ENCODE measurements at regions not wholly inside any gene's neighbourhood (a gene's known extent, or its start where the extent isn't known, plus 50 kb on each side); places are given as distances from the start of the nearest gene placed in this dataset.
"Not testable (repeated sequence)": the region's sequence is repeated elsewhere in the genome, so short reads cannot be mapped to it uniquely, and the experiment has no call there.

- H3K27me3 ChIP-seq (ENCODE audit: insufficient read depth, low read length) = no peaks in the 10 kb centered on the region
- H4K20me1 ChIP-seq (ENCODE audit: insufficient read depth) = no peaks in the 10 kb centered on the region
- peaks cover 0 to 4% of the 10 kb centered on the region in 2 experiments; a peak in 1 of 4 replicates for H3K9me3 ChIP-seq (ENCODE audit: control insufficient read depth in 1 of 2, insufficient read depth in 1 of 2, low read depth in 1 of 2, low read length in 2 of 2)
- no TSS peak for BruUV-seq (replicated peaks)
- POLR2A ChIA-PET = no interaction called here
- no peaks in the 10 kb centered on the region for H3K4me1 ChIP-seq (ENCODE audit: control insufficient read depth in 1 of 2, insufficient read depth in 2 of 2, low read length in 2 of 2)
- H3K4me3 ChIP-seq (replicated peaks in 1 of 2; ENCODE audit: low read depth in 1 of 2, low read length in 2 of 2) = no peak overlapping the region
- DNase-seq (ENCODE audit: low read depth, low spot score) (no peak), ATAC-seq (no peak)
- RAD21 ChIA-PET (ENCODE audit: low non-redundant PET in 1 of 2, low total read pairs in 2 of 2, uncharacterized antibody in 2 of 2, unreplicated experiment in 2 of 2) = no interaction called here
- H3K9ac ChIP-seq (ENCODE audit: low read length) = no peak overlapping the region
- CTCF ChIA-PET = no interaction called here
- no peaks in the 10 kb centered on the region for H3K36me3 ChIP-seq (ENCODE audit: control insufficient read depth in 1 of 2, insufficient read depth in 2 of 2, low read length in 2 of 2)
- H3K4me2 ChIP-seq (ENCODE audit: low read length) = no peak overlapping the region
- no peak overlapping the region for H2AFZ ChIP-seq (ENCODE audit: low read depth, low read length, poor library complexity, severe bottlenecking)
- TF ChIP-seq SRF (IDR thresholded peaks at IDR 0.05; ENCODE audit: low read depth) (no peak), CTCF (IDR thresholded peaks at IDR 0.05 in 2 of 3, conservative IDR thresholded peaks at IDR 0.05 in 1 of 3; ENCODE audit: borderline replicate concordance in 1 of 3, insufficient read depth in 1 of 3, low read depth in 2 of 3, low read length in 2 of 3) (no peak), RAD21 (IDR thresholded peaks at IDR 0.05; ENCODE audit: low read depth) (no peak), FOSL1 (IDR thresholded peaks at IDR 0.05; ENCODE audit: low read depth) (no peak), ZFX (IDR thresholded peaks at IDR 0.05) (no peak), ZNF274 (IDR thresholded peaks at IDR 0.05; ENCODE audit: low read depth, low read length) (no peak), POLR2A (IDR thresholded peaks at IDR 0.05; ENCODE audit: borderline replicate concordance, extremely low read depth, insufficient read depth, insufficient read length) (no peak), CBX3 (IDR thresholded peaks at IDR 0.05; ENCODE audit: low read depth) (no peak), TCF7L2 (IDR thresholded peaks at IDR 0.05; ENCODE audit: borderline replicate concordance, extremely low read depth, insufficient read depth, insufficient read length) (no peak), YY1 (IDR thresholded peaks at IDR 0.05; ENCODE audit: extremely low read depth, insufficient replicate concordance, low read depth, low read length) (no peak), CEBPB (IDR thresholded peaks at IDR 0.05; ENCODE audit: low read depth) (no peak), ELF1 (IDR thresholded peaks at IDR 0.05; ENCODE audit: borderline replicate concordance, low read depth) (no peak), SP1 (IDR thresholded peaks at IDR 0.05; ENCODE audit: low read depth) (no peak), MAX (IDR thresholded peaks at IDR 0.05) (no peak)
- no peaks in the 10 kb centered on the region for H3K79me2 ChIP-seq (ENCODE audit: insufficient read depth, low read length)
- intact Hi-C loops (cut with micrococcal nuclease) = no loop called here
- no peak overlapping the region for H3K27ac ChIP-seq (ENCODE audit: low read depth, low read length)
- no peaks in the 10 kb centered on the region for H3K9me2 ChIP-seq (ENCODE audit: insufficient read depth)
These were observed 100.1 kb upstream of the GRIN2A start for GRCh38 chr16:10282367-10282766.

GRCh38 chr16:10283246-10283645 is 101.0 kb upstream of the GRIN2A start:
- H3K4me2 ChIP-seq (ENCODE audit: low read length); H2AFZ ChIP-seq (ENCODE audit: low read depth, low read length, poor library complexity, severe bottlenecking); CTCF ChIA-PET; H3K9me2 ChIP-seq (ENCODE audit: insufficient read depth); POLR2A ChIA-PET; H3K9ac ChIP-seq (ENCODE audit: low read length); intact Hi-C loops (cut with micrococcal nuclease); H3K9me3 ChIP-seq (ENCODE audit: control insufficient read depth in 1 of 2, insufficient read depth in 1 of 2, low read depth in 1 of 2, low read length in 2 of 2); H3K4me1 ChIP-seq (ENCODE audit: control insufficient read depth in 1 of 2, insufficient read depth in 2 of 2, low read length in 2 of 2); DNase-seq (ENCODE audit: low read depth, low spot score); H3K36me3 ChIP-seq (ENCODE audit: control insufficient read depth in 1 of 2, insufficient read depth in 2 of 2, low read length in 2 of 2); H3K27ac ChIP-seq (ENCODE audit: low read depth, low read length); ATAC-seq; H4K20me1 ChIP-seq (ENCODE audit: insufficient read depth); H3K79me2 ChIP-seq (ENCODE audit: insufficient read depth, low read length); BruUV-seq (replicated peaks); RAD21 ChIA-PET (ENCODE audit: low non-redundant PET in 1 of 2, low total read pairs in 2 of 2, uncharacterized antibody in 2 of 2, unreplicated experiment in 2 of 2); H3K4me3 ChIP-seq (replicated peaks in 1 of 2; ENCODE audit: low read depth in 1 of 2, low read length in 2 of 2); H3K27me3 ChIP-seq (ENCODE audit: insufficient read depth, low read length): not testable (repeated sequence)

GRCh38 chr16:10290467-10291105 is 95.3 kb upstream of the ATF7IP2 start:
- H3K27me3 ChIP-seq (ENCODE audit: insufficient read depth, low read length); H3K79me2 ChIP-seq (ENCODE audit: insufficient read depth, low read length); CTCF ChIA-PET; DNase-seq (ENCODE audit: low read depth, low spot score); H3K27ac ChIP-seq (ENCODE audit: low read depth, low read length); H3K9ac ChIP-seq (ENCODE audit: low read length); BruUV-seq (replicated peaks); H4K20me1 ChIP-seq (ENCODE audit: insufficient read depth); H3K4me3 ChIP-seq (replicated peaks in 1 of 2; ENCODE audit: low read depth in 1 of 2, low read length in 2 of 2); ATAC-seq; H3K9me2 ChIP-seq (ENCODE audit: insufficient read depth); POLR2A ChIA-PET; RAD21 ChIA-PET (ENCODE audit: low non-redundant PET in 1 of 2, low total read pairs in 2 of 2, uncharacterized antibody in 2 of 2, unreplicated experiment in 2 of 2); H3K36me3 ChIP-seq (ENCODE audit: control insufficient read depth in 1 of 2, insufficient read depth in 2 of 2, low read length in 2 of 2); intact Hi-C loops (cut with micrococcal nuclease); H3K4me1 ChIP-seq (ENCODE audit: control insufficient read depth in 1 of 2, insufficient read depth in 2 of 2, low read length in 2 of 2); H2AFZ ChIP-seq (ENCODE audit: low read depth, low read length, poor library complexity, severe bottlenecking); H3K4me2 ChIP-seq (ENCODE audit: low read length); H3K9me3 ChIP-seq (ENCODE audit: control insufficient read depth in 1 of 2, insufficient read depth in 1 of 2, low read depth in 1 of 2, low read length in 2 of 2): not testable (repeated sequence)
